ENCODE measurements at regions not wholly inside any gene's neighbourhood (a gene's known extent, or its start where the extent isn't known, plus 50 kb on each side); places are given as distances from the start of the nearest gene placed in this dataset.

DNA sequence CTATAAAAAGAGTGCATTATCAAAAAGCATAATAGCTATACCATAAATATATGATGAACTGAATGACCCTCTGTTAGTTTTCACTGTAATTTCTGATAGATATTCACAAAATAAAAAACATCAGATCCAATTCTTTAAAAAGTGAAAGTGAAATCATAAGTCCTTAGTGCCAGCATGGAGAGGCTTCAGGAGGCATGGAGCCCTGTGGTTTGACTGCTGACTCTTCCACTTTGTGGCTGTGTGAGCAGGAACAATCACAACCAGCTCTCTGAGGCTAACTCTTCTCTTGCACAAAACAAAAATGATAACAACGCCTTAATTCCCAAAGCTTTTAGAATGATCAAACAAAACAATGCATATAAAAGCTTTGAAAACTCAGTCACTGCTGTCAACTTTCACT is 1143.9 kb downstream of the PDHA2 start:
- no peak overlapping the region for H3K4me2 ChIP-seq (ENCODE audit: low read length)
- ChIA-PET CTCF (no interaction called here), RAD21 (ENCODE audit: low non-redundant PET in 1 of 2, low total read pairs in 2 of 2, uncharacterized antibody in 2 of 2, unreplicated experiment in 2 of 2) (no interaction called here), POLR2A (no interaction called here)
- no peaks in the 10 kb centered on the region for H3K9me3 ChIP-seq (ENCODE audit: control insufficient read depth in 1 of 2, insufficient read depth in 1 of 2, low read depth in 1 of 2, low read length in 2 of 2)
- intact Hi-C loops (cut with micrococcal nuclease) = no loop called here
- no peak for DNase-seq (ENCODE audit: low read depth, low spot score)
- no peaks in the 10 kb centered on the region for H3K9me2 ChIP-seq (ENCODE audit: insufficient read depth)
- no peaks in the 10 kb centered on the region for H4K20me1 ChIP-seq (ENCODE audit: insufficient read depth)
- no peaks in the 10 kb centered on the region for H3K27me3 ChIP-seq (ENCODE audit: insufficient read depth, low read length)
- H3K4me3 ChIP-seq (replicated peaks in 1 of 2; ENCODE audit: low read depth in 1 of 2, low read length in 2 of 2) = no peak overlapping the region
- ATAC-seq = no peak
- no peak overlapping the region for H3K27ac ChIP-seq (ENCODE audit: low read depth, low read length)
- H2AFZ ChIP-seq (ENCODE audit: low read depth, low read length, poor library complexity, severe bottlenecking) = no peak overlapping the region
- no peaks in the 10 kb centered on the region for H3K4me1 ChIP-seq (ENCODE audit: control insufficient read depth in 1 of 2, insufficient read depth in 2 of 2, low read length in 2 of 2)
- H3K79me2 ChIP-seq (ENCODE audit: insufficient read depth, low read length) = no peaks in the 10 kb centered on the region
- H3K36me3 ChIP-seq (ENCODE audit: control insufficient read depth in 1 of 2, insufficient read depth in 2 of 2, low read length in 2 of 2) = no peaks in the 10 kb centered on the region
- BruUV-seq (replicated peaks) = no TSS peak
- H3K9ac ChIP-seq (ENCODE audit: low read length) = no peak overlapping the region
- no peak for TF ChIP-seq SRF (IDR thresholded peaks at IDR 0.05; ENCODE audit: low read depth)
- no peak for TF ChIP-seq EZH2phosphoT487 (IDR thresholded peaks at IDR 0.05; ENCODE audit: borderline replicate concordance)
- no peak for TF ChIP-seq REST (IDR thresholded peaks at IDR 0.05; ENCODE audit: low read depth)
- no peak for TF ChIP-seq CTCF (IDR thresholded peaks at IDR 0.05 in 2 of 3, conservative IDR thresholded peaks at IDR 0.05 in 1 of 3; ENCODE audit: borderline replicate concordance in 1 of 3, insufficient read depth in 1 of 3, low read depth in 2 of 3, low read length in 2 of 3)
